ENCODE measurements at regions not wholly inside any gene's neighbourhood (a gene's known extent, or its start where the extent isn't known, plus 50 kb on each side); places are given as distances from the start of the nearest gene placed in this dataset.

DNA sequence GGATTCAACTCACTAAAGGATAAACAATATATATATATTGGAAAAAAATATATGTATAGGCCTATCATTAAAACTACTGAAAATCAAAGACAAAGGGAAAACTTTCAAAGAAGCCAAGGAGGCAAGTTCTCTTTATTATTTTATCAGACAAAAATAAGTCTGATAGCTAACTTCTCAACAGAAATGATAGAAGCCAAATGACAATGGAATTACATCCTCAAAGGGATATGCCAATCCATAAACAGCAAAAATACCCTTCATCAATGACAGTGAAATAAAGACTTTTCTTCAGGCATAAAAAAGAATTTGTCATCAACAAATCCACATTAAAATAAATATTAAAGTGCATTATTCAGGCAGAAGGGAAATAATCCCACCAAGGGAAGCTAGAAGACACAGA lies 393.4 kb downstream of the ZFHX3 start:
- no peak overlapping the region for H3K4me3 ChIP-seq (ENCODE audit: low read length)
- no peaks in the 10 kb centered on the region for H4K20me1 ChIP-seq (ENCODE audit: insufficient read depth)
- no peak overlapping the region for H3K9ac ChIP-seq (ENCODE audit: low read length)
- H3K79me2 ChIP-seq (replicated peaks; ENCODE audit: insufficient read depth, low read length): no peaks in the 10 kb centered on the region
- H3K9me2 ChIP-seq (ENCODE audit: insufficient read depth, low read length): no peaks in the 10 kb centered on the region
- H2AFZ ChIP-seq (ENCODE audit: low read depth, low read length): no peak overlapping the region
- no peaks in the 10 kb centered on the region for H3K36me3 ChIP-seq (ENCODE audit: insufficient read depth, low read length)
- H3K4me2 ChIP-seq (ENCODE audit: low read length): no peak overlapping the region
- no peaks in the 10 kb centered on the region for H3F3A ChIP-seq (ENCODE audit: insufficient read depth, low read length, poor library complexity, severe bottlenecking)
- H3K27ac ChIP-seq (ENCODE audit: low read length): no peak overlapping the region
- H3K27me3 ChIP-seq (ENCODE audit: insufficient read depth, low read depth, low read length): no peaks in the 10 kb centered on the region
- TF ChIP-seq RAD21 (conservative IDR thresholded peaks at IDR 0.05): no peak
- TF ChIP-seq, protein P1, sequence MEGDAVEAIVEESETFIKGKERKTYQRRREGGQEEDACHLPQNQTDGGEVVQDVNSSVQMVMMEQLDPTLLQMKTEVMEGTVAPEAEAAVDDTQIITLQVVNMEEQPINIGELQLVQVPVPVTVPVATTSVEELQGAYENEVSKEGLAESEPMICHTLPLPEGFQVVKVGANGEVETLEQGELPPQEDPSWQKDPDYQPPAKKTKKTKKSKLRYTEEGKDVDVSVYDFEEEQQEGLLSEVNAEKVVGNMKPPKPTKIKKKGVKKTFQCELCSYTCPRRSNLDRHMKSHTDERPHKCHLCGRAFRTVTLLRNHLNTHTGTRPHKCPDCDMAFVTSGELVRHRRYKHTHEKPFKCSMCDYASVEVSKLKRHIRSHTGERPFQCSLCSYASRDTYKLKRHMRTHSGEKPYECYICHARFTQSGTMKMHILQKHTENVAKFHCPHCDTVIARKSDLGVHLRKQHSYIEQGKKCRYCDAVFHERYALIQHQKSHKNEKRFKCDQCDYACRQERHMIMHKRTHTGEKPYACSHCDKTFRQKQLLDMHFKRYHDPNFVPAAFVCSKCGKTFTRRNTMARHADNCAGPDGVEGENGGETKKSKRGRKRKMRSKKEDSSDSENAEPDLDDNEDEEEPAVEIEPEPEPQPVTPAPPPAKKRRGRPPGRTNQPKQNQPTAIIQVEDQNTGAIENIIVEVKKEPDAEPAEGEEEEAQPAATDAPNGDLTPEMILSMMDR (IDR thresholded peaks at IDR 0.05; ENCODE audit: poor library complexity, severe bottlenecking): no peak
- no peak for TF ChIP-seq EZH2 (IDR thresholded peaks at IDR 0.05; ENCODE audit: borderline replicate concordance, insufficient read depth, low read length, poor library complexity, severe bottlenecking)
- TF ChIP-seq, protein P2, sequence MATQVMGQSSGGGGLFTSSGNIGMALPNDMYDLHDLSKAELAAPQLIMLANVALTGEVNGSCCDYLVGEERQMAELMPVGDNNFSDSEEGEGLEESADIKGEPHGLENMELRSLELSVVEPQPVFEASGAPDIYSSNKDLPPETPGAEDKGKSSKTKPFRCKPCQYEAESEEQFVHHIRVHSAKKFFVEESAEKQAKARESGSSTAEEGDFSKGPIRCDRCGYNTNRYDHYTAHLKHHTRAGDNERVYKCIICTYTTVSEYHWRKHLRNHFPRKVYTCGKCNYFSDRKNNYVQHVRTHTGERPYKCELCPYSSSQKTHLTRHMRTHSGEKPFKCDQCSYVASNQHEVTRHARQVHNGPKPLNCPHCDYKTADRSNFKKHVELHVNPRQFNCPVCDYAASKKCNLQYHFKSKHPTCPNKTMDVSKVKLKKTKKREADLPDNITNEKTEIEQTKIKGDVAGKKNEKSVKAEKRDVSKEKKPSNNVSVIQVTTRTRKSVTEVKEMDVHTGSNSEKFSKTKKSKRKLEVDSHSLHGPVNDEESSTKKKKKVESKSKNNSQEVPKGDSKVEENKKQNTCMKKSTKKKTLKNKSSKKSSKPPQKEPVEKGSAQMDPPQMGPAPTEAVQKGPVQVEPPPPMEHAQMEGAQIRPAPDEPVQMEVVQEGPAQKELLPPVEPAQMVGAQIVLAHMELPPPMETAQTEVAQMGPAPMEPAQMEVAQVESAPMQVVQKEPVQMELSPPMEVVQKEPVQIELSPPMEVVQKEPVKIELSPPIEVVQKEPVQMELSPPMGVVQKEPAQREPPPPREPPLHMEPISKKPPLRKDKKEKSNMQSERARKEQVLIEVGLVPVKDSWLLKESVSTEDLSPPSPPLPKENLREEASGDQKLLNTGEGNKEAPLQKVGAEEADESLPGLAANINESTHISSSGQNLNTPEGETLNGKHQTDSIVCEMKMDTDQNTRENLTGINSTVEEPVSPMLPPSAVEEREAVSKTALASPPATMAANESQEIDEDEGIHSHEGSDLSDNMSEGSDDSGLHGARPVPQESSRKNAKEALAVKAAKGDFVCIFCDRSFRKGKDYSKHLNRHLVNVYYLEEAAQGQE (IDR thresholded peaks at IDR 0.05; ENCODE audit: borderline replicate concordance): no peak
- no peak for TF ChIP-seq EP300 (conservative IDR thresholded peaks at IDR 0.05; ENCODE audit: poor library complexity, severe bottlenecking)
- TF ChIP-seq SMC3 (conservative IDR thresholded peaks at IDR 0.05; ENCODE audit: poor library complexity): no peak
- TF ChIP-seq POLR2AphosphoS5 (IDR thresholded peaks at IDR 0.05): no peak
- TF ChIP-seq MXI1 (conservative IDR thresholded peaks at IDR 0.05; ENCODE audit: poor library complexity, severe bottlenecking): no peak
- no peak for TF ChIP-seq TAF1 (IDR thresholded peaks at IDR 0.05; ENCODE audit: low read depth)
- H3K9me3 ChIP-seq (ENCODE audit: low read length): no peaks in the 10 kb centered on the region

DNA sequence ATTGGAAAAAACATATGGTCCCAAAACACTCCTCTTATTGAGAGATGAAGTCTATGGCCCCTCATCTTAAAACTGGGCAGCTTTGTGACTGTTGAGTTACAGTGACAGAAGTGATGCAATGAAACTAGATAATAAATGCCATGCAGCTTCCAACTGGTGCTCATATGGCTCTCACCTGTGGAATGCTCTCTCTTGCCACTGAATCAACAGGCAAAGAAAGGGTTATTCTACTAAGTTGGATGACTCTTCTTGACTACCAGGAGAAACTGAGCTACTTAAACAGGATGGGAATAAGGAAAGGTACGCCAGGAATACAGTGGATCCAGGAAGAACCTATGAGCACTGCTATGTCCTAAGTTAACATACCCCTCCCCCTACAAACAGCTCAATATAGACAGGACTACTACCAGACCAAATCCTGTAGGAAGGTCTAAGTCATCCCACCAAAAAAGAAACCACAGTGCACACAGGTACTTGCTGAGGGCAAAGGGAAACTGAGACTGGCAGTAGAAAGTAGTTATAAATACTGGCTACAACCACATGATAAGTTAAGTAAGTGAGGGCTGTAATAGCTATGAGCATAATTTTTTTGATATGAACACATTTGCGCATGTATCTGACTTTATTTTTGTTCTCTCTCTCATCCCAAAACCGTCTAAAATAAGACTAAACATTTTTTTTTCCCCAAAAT lies 398.5 kb downstream of the ZFHX3 start:
- Histone ChIP-seq H3K27ac (ENCODE audit: low read length) (no peak overlapping the region), H3K9me3 (ENCODE audit: low read length) (no peaks in the 10 kb centered on the region)

More for the DNA sequence above, 398.5 kb downstream of the ZFHX3 start:
- TF ChIP-seq POLR2AphosphoS5 (IDR thresholded peaks at IDR 0.05) (no peak), RAD21 (conservative IDR thresholded peaks at IDR 0.05) (no peak), EP300 (conservative IDR thresholded peaks at IDR 0.05; ENCODE audit: poor library complexity, severe bottlenecking) (no peak), TAF1 (IDR thresholded peaks at IDR 0.05; ENCODE audit: low read depth) (no peak), EZH2 (IDR thresholded peaks at IDR 0.05; ENCODE audit: borderline replicate concordance, insufficient read depth, low read length, poor library complexity, severe bottlenecking) (no peak), MXI1 (conservative IDR thresholded peaks at IDR 0.05; ENCODE audit: poor library complexity, severe bottlenecking) (no peak), SMC3 (conservative IDR thresholded peaks at IDR 0.05; ENCODE audit: poor library complexity) (no peak)
- TF ChIP-seq, protein P2 (IDR thresholded peaks at IDR 0.05; ENCODE audit: borderline replicate concordance): no peak
- TF ChIP-seq, protein P1 (IDR thresholded peaks at IDR 0.05; ENCODE audit: poor library complexity, severe bottlenecking): no peak
- H3K36me3 ChIP-seq (ENCODE audit: insufficient read depth, low read length): no peaks in the 10 kb centered on the region
- H3K9me2 ChIP-seq (ENCODE audit: insufficient read depth, low read length): no peaks in the 10 kb centered on the region
- H3K4me2 ChIP-seq (ENCODE audit: low read length): no peak overlapping the region
- H4K20me1 ChIP-seq (ENCODE audit: insufficient read depth): no peaks in the 10 kb centered on the region
- H3K4me3 ChIP-seq (ENCODE audit: low read length): no peak overlapping the region
- H3K27me3 ChIP-seq (ENCODE audit: insufficient read depth, low read depth, low read length): no peaks in the 10 kb centered on the region
- H3K9ac ChIP-seq (ENCODE audit: low read length): no peak overlapping the region
- H3F3A ChIP-seq (ENCODE audit: insufficient read depth, low read length, poor library complexity, severe bottlenecking): no peaks in the 10 kb centered on the region
- H2AFZ ChIP-seq (ENCODE audit: low read depth, low read length): no peak overlapping the region
- no peaks in the 10 kb centered on the region for H3K79me2 ChIP-seq (replicated peaks; ENCODE audit: insufficient read depth, low read length)
